ENCODE measurements at regions not wholly inside any gene's neighbourhood (a gene's known extent, or its start where the extent isn't known, plus 50 kb on each side); places are given as distances from the start of the nearest gene placed in this dataset.

DNA sequence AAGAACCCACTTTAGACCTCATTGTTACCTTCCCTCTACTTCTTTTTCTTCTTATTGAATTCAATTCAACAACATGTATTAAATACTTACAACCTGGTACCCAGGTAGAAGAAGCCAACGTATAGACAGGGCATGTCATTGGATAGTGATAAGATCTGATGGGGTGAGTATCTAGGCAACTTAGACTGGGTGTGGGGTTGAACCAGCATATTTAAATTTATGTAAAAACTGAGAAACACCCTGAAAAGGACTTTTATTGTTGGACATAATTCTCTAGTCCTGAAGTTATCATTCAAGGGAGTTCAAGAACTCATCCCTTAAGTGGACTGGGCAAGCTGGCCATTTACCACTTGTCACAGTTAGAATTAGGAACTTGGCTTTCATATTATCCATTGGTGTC, 139.2 kb downstream of the ZIC5 start:
- intact Hi-C loops (cut with micrococcal nuclease) = no loop called here
- no peaks in the 10 kb centered on the region for H3K9me3 Mint-ChIP-seq
- WGBS (ENCODE audit: insufficient coverage) = no CpG with 5 or more reads among the region's 1 CpG

GRCh38 chr13:99830931-99831330, 140.6 kb downstream of the ZIC5 start:
- H3K9me3 ChIP-seq (replicated peaks in 1 of 2; ENCODE audit: control insufficient read depth in 1 of 2, insufficient read depth in 1 of 2, low read length in 2 of 2) = no peaks in the 10 kb centered on the region
- no peaks in the 10 kb centered on the region for H3K36me3 Mint-ChIP-seq
- H3K4me2 ChIP-seq (replicated peaks; ENCODE audit: extremely low read depth, low read length, poor library complexity, severe bottlenecking) = no peak overlapping the region
- intact Hi-C loops (cut with micrococcal nuclease) = no loop called here
- H2AFZ ChIP-seq (ENCODE audit: insufficient read depth, low read depth, low read length, poor library complexity, severe bottlenecking) = no peak overlapping the region
- no peak overlapping the region for H3K4me3 ChIP-seq (replicated peaks in 1 of 3; ENCODE audit: low read depth in 2 of 3, low read length in 3 of 3)
- H3K4me1 Mint-ChIP-seq = no peaks in the 10 kb centered on the region
- no peak overlapping the region for H3K4me3 Mint-ChIP-seq
- WGBS (ENCODE audit: insufficient coverage) = no CpG with 5 or more reads among the region's 3 CpGs
- H3K27ac Mint-ChIP-seq = no peak overlapping the region
- TF ChIP-seq, protein P1, sequence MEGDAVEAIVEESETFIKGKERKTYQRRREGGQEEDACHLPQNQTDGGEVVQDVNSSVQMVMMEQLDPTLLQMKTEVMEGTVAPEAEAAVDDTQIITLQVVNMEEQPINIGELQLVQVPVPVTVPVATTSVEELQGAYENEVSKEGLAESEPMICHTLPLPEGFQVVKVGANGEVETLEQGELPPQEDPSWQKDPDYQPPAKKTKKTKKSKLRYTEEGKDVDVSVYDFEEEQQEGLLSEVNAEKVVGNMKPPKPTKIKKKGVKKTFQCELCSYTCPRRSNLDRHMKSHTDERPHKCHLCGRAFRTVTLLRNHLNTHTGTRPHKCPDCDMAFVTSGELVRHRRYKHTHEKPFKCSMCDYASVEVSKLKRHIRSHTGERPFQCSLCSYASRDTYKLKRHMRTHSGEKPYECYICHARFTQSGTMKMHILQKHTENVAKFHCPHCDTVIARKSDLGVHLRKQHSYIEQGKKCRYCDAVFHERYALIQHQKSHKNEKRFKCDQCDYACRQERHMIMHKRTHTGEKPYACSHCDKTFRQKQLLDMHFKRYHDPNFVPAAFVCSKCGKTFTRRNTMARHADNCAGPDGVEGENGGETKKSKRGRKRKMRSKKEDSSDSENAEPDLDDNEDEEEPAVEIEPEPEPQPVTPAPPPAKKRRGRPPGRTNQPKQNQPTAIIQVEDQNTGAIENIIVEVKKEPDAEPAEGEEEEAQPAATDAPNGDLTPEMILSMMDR (IDR thresholded peaks at IDR 0.05) = no peak
- no peaks in the 10 kb centered on the region for H3K4me1 ChIP-seq (ENCODE audit: control insufficient read depth in 1 of 2, insufficient read depth in 2 of 2, low read length in 2 of 2)
- no peaks in the 10 kb centered on the region for H3K79me2 ChIP-seq (ENCODE audit: insufficient read depth, low read length)
- H3K9ac ChIP-seq (ENCODE audit: insufficient read depth, low read length, poor library complexity, severe bottlenecking) = no peak overlapping the region
- no peak for DNase-seq
- no peaks in the 10 kb centered on the region for H3K36me3 ChIP-seq (replicated peaks in 1 of 2; ENCODE audit: control insufficient read depth in 1 of 2, insufficient read depth in 2 of 2, low read length in 2 of 2)
- no peaks in the 10 kb centered on the region for H3K9me3 Mint-ChIP-seq
- no peaks in the 10 kb centered on the region for H4K20me1 ChIP-seq (ENCODE audit: insufficient read depth, low read length)
- peaks cover 0 to 4% (median 1%) of the 10 kb centered on the region in 3 donors for H3K27me3 Mint-ChIP-seq (ENCODE audit: low read depth in 3 of 3)
- H3K27ac ChIP-seq (ENCODE audit: low read depth in 1 of 2, low read length in 2 of 2) = no peak overlapping the region
- no peaks in the 10 kb centered on the region for H3K27me3 ChIP-seq (ENCODE audit: control insufficient read depth in 2 of 2, insufficient read depth in 2 of 2, low read length in 2 of 2)

More for the DNA sequence above, 139.2 kb downstream of the ZIC5 start:
- H3K4me1 ChIP-seq (ENCODE audit: control insufficient read depth in 1 of 2, insufficient read depth in 2 of 2, low read length in 2 of 2) = no peaks in the 10 kb centered on the region
- Mint-ChIP-seq H3K4me3 (no peak overlapping the region), H3K27ac (no peak overlapping the region), H3K36me3 (no peaks in the 10 kb centered on the region), H3K4me1 (no peaks in the 10 kb centered on the region), H3K27me3 (ENCODE audit: low read depth in 3 of 3) (peaks cover 0 to 5% (median 1%) of the 10 kb centered on the region in 3 donors)
- H3K4me2 ChIP-seq (replicated peaks; ENCODE audit: extremely low read depth, low read length, poor library complexity, severe bottlenecking) = no peak overlapping the region
- DNase-seq = no peak
- no peak overlapping the region for H2AFZ ChIP-seq (ENCODE audit: insufficient read depth, low read depth, low read length, poor library complexity, severe bottlenecking)
- no peak overlapping the region for H3K9ac ChIP-seq (ENCODE audit: insufficient read depth, low read length, poor library complexity, severe bottlenecking)
- H3K36me3 ChIP-seq (replicated peaks in 1 of 2; ENCODE audit: control insufficient read depth in 1 of 2, insufficient read depth in 2 of 2, low read length in 2 of 2) = no peaks in the 10 kb centered on the region
- no peak overlapping the region for H3K4me3 ChIP-seq (replicated peaks in 1 of 3; ENCODE audit: low read depth in 2 of 3, low read length in 3 of 3)
- H3K27me3 ChIP-seq (ENCODE audit: control insufficient read depth in 2 of 2, insufficient read depth in 2 of 2, low read length in 2 of 2) = no peaks in the 10 kb centered on the region
- no peak overlapping the region for H3K27ac ChIP-seq (ENCODE audit: low read depth in 1 of 2, low read length in 2 of 2)
- no peaks in the 10 kb centered on the region for H3K9me3 ChIP-seq (replicated peaks in 1 of 2; ENCODE audit: control insufficient read depth in 1 of 2, insufficient read depth in 1 of 2, low read length in 2 of 2)
- H4K20me1 ChIP-seq (ENCODE audit: insufficient read depth, low read length) = no peaks in the 10 kb centered on the region
- H3K79me2 ChIP-seq (ENCODE audit: insufficient read depth, low read length) = no peaks in the 10 kb centered on the region
- TF ChIP-seq, protein P1 (IDR thresholded peaks at IDR 0.05) = no peak
